ENCODE measurements at regions not wholly inside any gene's neighbourhood (a gene's known extent, or its start where the extent isn't known, plus 50 kb on each side); places are given as distances from the start of the nearest gene placed in this dataset.

GRCh38 chr18:56157541-56157940 is 480.9 kb downstream of the TXNL1 start:
- TF ChIP-seq DEAF1 (CRISPR knock-in tag; IDR thresholded peaks at IDR 0.05) (no peak), ZNF347 (CRISPR knock-in tag; IDR thresholded peaks at IDR 0.05; ENCODE audit: low read depth) (no peak), ZKSCAN1 (IDR thresholded peaks at IDR 0.05; ENCODE audit: low read depth, low read length) (no peak), CREB5 (CRISPR knock-in tag; IDR thresholded peaks at IDR 0.05) (no peak)

More at GRCh38 chr18:56157541-56157940, 480.9 kb downstream of the TXNL1 start:
- no peak overlapping the region for H2AFZ ChIP-seq (ENCODE audit: low read depth, low read length)
- H3K9me3 ChIP-seq (replicated peaks; ENCODE audit: control insufficient read depth, insufficient read depth, low read depth, low read length), result no peaks in the 10 kb centered on the region
- ChIA-PET POLR2A (no interaction called here), CTCF (ENCODE audit: low intra/inter-chr PET ratio) (no interaction called here)
- ATAC-seq (no peak), DNase-seq (ENCODE audit: extremely low read depth in 1 of 4, low spot score in 3 of 4) (no peak), FAIRE-seq (no peak)
- no peak overlapping the region for H3K4me3 ChIP-seq
- BruUV-seq (replicated peaks), result no TSS peak
- H3K4me1 ChIP-seq (replicated peaks in 1 of 2; ENCODE audit: control insufficient read depth in 2 of 2, insufficient read depth in 2 of 2, low read length in 2 of 2), result no peaks in the 10 kb centered on the region
- H3K9ac ChIP-seq (ENCODE audit: insufficient read depth in 1 of 2, low read depth in 2 of 2, low read length in 2 of 2), result no peak overlapping the region
- no peak overlapping the region for H3K27ac ChIP-seq (ENCODE audit: extremely low read depth, low read depth, low read length)
- no peaks in the 10 kb centered on the region for H3K79me2 ChIP-seq (ENCODE audit: control insufficient read depth, insufficient read depth, low read length)
- H4K20me1 ChIP-seq (replicated peaks; ENCODE audit: control insufficient read depth, insufficient read depth, low read length), result no peaks in the 10 kb centered on the region
- intact Hi-C loops (cut with micrococcal nuclease) (no loop called here), in situ Hi-C loops (cut with MboI) (no loop called here)
- H3K4me2 ChIP-seq (ENCODE audit: insufficient read depth, low read length), result no peak overlapping the region
- no peaks in the 10 kb centered on the region for H3K27me3 ChIP-seq (ENCODE audit: control insufficient read depth in 2 of 2, insufficient read depth in 2 of 2, low read length in 2 of 2)
- no peaks in the 10 kb centered on the region for H3K9me1 ChIP-seq (ENCODE audit: control insufficient read depth, insufficient read depth, low read length)
- no peaks in the 10 kb centered on the region for H3K36me3 ChIP-seq (ENCODE audit: control insufficient read depth, insufficient read depth, low read length)
